Body of pancreas (tissue), 4 donors: ENCODE measurements at regions not wholly inside any gene's neighbourhood (a gene's known extent, or its start where the extent isn't known, plus 50 kb on each side); places are given as distances from the start of the nearest gene placed in this dataset.

Experiments
- CTCF ChIP-seq, 7 experiments: fragments of 450-650 bp in 4 of 7; fragments of 200-600 bp in 3 of 7; sonication (generic) in 3 of 7; IDR thresholded peaks; one replicate each; pipeline ENCODE4 v1.5.1; 2016 to 2019; ENCODE audit warnings: antibody characterized with exemption in 7 of 7
- POLR2A ChIP-seq, 3 donors: fragments of 450-650 bp; IDR thresholded peaks; one replicate each; pipeline ENCODE4 v1.6.1; 2016; ENCODE audit warnings: antibody characterized with exemption in 3 of 3, mild to moderate bottlenecking in 2 of 3

GRCh38 chr13:29679396-29680053 lies 84.0 kb upstream of the SLC7A1 start:
- peak in 1 of 7 experiments; percentile 13 for TF ChIP-seq CTCF (IDR thresholded peaks at IDR 0.05)
- TF ChIP-seq POLR2A (IDR thresholded peaks at IDR 0.05) = no peak
